Neural cell (in vitro differentiated cells): ENCODE measurements at regions not wholly inside any gene's neighbourhood (a gene's known extent, or its start where the extent isn't known, plus 50 kb on each side); places are given as distances from the start of the nearest gene placed in this dataset.

ENCODE experiments used
- H2AFZ ChIP-seq: fragments of 200-600, 300-800 bp; sonication (generic), shearing (Covaris generic); 2 replicates; pipeline ENCODE4 v1.6.0; 2014; ENCODE audit warnings: low read depth, mild to moderate bottlenecking, antibody characterized with exemption, low read length, moderate library complexity
- H3F3A ChIP-seq: fragments of 200-600 bp; shearing (Covaris generic); 2 replicates; pipeline ENCODE4 v1.6.1; 2016; ENCODE audit warnings: mild to moderate bottlenecking, moderate library complexity, mixed read lengths, antibody characterized with exemption, low read length; ENCODE audit not compliant: insufficient read depth, poor library complexity, severe bottlenecking
- H3K27ac ChIP-seq: fragments of 200-600, 300-800 bp; sonication (generic), shearing (Covaris generic); 2 replicates; pipeline ENCODE4 v1.5.1; 2014; ENCODE audit warnings: mild to moderate bottlenecking, low read length, moderate library complexity
- H3K27me3 ChIP-seq: fragments of 300-800, 200-600 bp; sonication (generic), shearing (Covaris generic); 2 replicates; pipeline ENCODE4 v1.6.0; 2014; ENCODE audit warnings: mild to moderate bottlenecking, low read depth, low read length, moderate library complexity; ENCODE audit not compliant: insufficient read depth
- H3K36me3 ChIP-seq: fragments of 300-800, 200-600 bp; sonication (generic), shearing (Covaris generic); 2 replicates; pipeline ENCODE4 v1.5.1; 2014; ENCODE audit warnings: mild to moderate bottlenecking, antibody characterized with exemption, low read length, moderate library complexity; ENCODE audit not compliant: insufficient read depth
- H3K4me2 ChIP-seq: fragments of 300-800, 200-600 bp; sonication (generic), shearing (Covaris generic); 2 replicates; pipeline ENCODE4 v1.6.0; 2014; ENCODE audit warnings: mild to moderate bottlenecking, low read length
- H3K4me3 ChIP-seq: fragments of 300-800, 200-600 bp; sonication (generic), shearing (Covaris generic); 2 replicates; pipeline ENCODE4 v1.5.1; 2014; ENCODE audit warnings: mild to moderate bottlenecking, low read length, moderate library complexity
- H3K79me2 ChIP-seq: fragments of 200-600 bp; shearing (Covaris generic); replicated peaks from 2 replicates; pipeline ENCODE4 v1.6.0; 2014; ENCODE audit warnings: mild to moderate bottlenecking, low read length, moderate library complexity; ENCODE audit not compliant: insufficient read depth
- H3K9ac ChIP-seq: fragments of 300-800, 200-600 bp; sonication (generic), shearing (Covaris generic); 2 replicates; pipeline ENCODE4 v1.6.1; 2016; ENCODE audit warnings: mild to moderate bottlenecking, low read length, mixed read lengths
- H3K9me2 ChIP-seq: fragments of 200-600 bp; shearing (Covaris generic); 2 replicates; pipeline ENCODE4 v1.6.1; 2016; ENCODE audit warnings: mild to moderate bottlenecking, low read length, mixed read lengths; ENCODE audit not compliant: insufficient read depth
- H3K9me3 ChIP-seq: fragments of 200-600, 300-800 bp; sonication (generic), shearing (Covaris generic); 2 replicates; pipeline ENCODE4 v1.6.1; 2016; ENCODE audit warnings: mild to moderate bottlenecking, mixed run types, low read length, moderate library complexity, mixed read lengths
- H4K20me1 ChIP-seq: fragments of 200-600 bp; shearing (Covaris generic); 2 replicates; pipeline ENCODE4 v1.6.1; 2016; ENCODE audit warnings: mild to moderate bottlenecking, mixed run types; ENCODE audit not compliant: insufficient read depth
- EP300 ChIP-seq: fragments of 450-650 bp; conservative IDR thresholded peaks from 2 replicates; pipeline ENCODE4 v1.6.1; 2014; ENCODE audit warnings: antibody characterized with exemption, mild to moderate bottlenecking, moderate library complexity; ENCODE audit not compliant: poor library complexity, severe bottlenecking
- EZH2 ChIP-seq: fragments of 200-600, 300-800 bp; shearing (Covaris generic), sonication (generic); IDR thresholded peaks from 2 replicates; pipeline ENCODE4 v1.6.1; 2014; ENCODE audit warnings: antibody characterized with exemption, low read length, borderline replicate concordance, mild to moderate bottlenecking; ENCODE audit not compliant: insufficient read depth, poor library complexity, severe bottlenecking
- MXI1 ChIP-seq: fragments of 450-650 bp; conservative IDR thresholded peaks from 2 replicates; pipeline ENCODE4 v1.6.1; 2014; ENCODE audit warnings: antibody characterized with exemption, mild to moderate bottlenecking; ENCODE audit not compliant: poor library complexity, severe bottlenecking
- POLR2AphosphoS5 ChIP-seq: IDR thresholded peaks from 2 replicates; pipeline ENCODE4 v1.6.1; 2012
- RAD21 ChIP-seq: fragments of 450-650 bp; conservative IDR thresholded peaks from 2 replicates; pipeline ENCODE4 v1.6.1; 2014; ENCODE audit warnings: antibody characterized with exemption, mild to moderate bottlenecking, moderate library complexity
- SMC3 ChIP-seq: fragments of 450-650 bp; conservative IDR thresholded peaks from 2 replicates; pipeline ENCODE4 v1.6.1; 2014; ENCODE audit warnings: antibody characterized with exemption, mild to moderate bottlenecking, moderate library complexity; ENCODE audit not compliant: poor library complexity
- TAF1 ChIP-seq: IDR thresholded peaks from 2 replicates; pipeline ENCODE4 v1.6.1; 2012; ENCODE audit warnings: low read depth
- TF ChIP-seq, protein P1 (sequence below): fragments of 450-650 bp; IDR thresholded peaks from 2 replicates; pipeline ENCODE4 v1.5.1; 2014; ENCODE audit warnings: antibody characterized with exemption, mild to moderate bottlenecking, moderate library complexity; ENCODE audit not compliant: poor library complexity, severe bottlenecking
- TF ChIP-seq, protein P2 (sequence below): IDR thresholded peaks from 2 replicates; pipeline ENCODE4 v1.6.1; 2012; ENCODE audit warnings: borderline replicate concordance

DNA sequence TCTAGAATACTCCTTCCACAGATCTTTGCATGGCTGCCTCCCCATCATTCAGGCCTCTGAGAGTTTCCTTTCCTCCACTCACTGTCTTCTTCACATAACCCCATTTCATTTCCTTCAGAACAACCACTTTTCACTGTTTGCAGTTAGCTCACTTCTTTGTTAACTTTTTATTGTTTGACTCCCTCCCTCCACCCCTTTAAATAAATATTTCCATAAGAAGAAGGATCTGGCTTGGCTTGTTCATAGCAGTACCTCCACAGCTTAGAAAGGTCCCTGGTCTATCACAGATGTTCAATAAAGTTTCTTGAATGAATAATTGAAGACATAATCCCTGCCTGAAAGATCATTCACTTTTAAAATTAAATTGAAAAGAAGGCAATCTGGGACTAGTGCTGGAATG, 661.6 kb downstream of the ACTL7B start:
- no peak overlapping the region for H3K4me3 ChIP-seq
- H3K9ac ChIP-seq: no peak overlapping the region
- H3K9me3 ChIP-seq: no peaks in the 10 kb centered on the region
- no peaks in the 10 kb centered on the region for H3K79me2 ChIP-seq
- H4K20me1 ChIP-seq: no peaks in the 10 kb centered on the region
- H3K4me2 ChIP-seq: no peak overlapping the region
- no peak overlapping the region for H2AFZ ChIP-seq
- H3K27me3 ChIP-seq: no peaks in the 10 kb centered on the region
- no peak overlapping the region for H3K27ac ChIP-seq
- no peaks in the 10 kb centered on the region for H3K36me3 ChIP-seq
- TF ChIP-seq EP300: no peak
- TF ChIP-seq SMC3: no peak
- no peak for TF ChIP-seq POLR2AphosphoS5
- no peaks in the 10 kb centered on the region for H3K9me2 ChIP-seq
- no peaks in the 10 kb centered on the region for H3F3A ChIP-seq

- H3K4me2 ChIP-seq: no peak overlapping the region
- H4K20me1 ChIP-seq: no peaks in the 10 kb centered on the region
- H3K9me3 ChIP-seq: no peaks in the 10 kb centered on the region
- H3K4me3 ChIP-seq: no peak overlapping the region
- TF ChIP-seq EZH2: no peak
- no peak for TF ChIP-seq RAD21
- TF ChIP-seq, protein P1, sequence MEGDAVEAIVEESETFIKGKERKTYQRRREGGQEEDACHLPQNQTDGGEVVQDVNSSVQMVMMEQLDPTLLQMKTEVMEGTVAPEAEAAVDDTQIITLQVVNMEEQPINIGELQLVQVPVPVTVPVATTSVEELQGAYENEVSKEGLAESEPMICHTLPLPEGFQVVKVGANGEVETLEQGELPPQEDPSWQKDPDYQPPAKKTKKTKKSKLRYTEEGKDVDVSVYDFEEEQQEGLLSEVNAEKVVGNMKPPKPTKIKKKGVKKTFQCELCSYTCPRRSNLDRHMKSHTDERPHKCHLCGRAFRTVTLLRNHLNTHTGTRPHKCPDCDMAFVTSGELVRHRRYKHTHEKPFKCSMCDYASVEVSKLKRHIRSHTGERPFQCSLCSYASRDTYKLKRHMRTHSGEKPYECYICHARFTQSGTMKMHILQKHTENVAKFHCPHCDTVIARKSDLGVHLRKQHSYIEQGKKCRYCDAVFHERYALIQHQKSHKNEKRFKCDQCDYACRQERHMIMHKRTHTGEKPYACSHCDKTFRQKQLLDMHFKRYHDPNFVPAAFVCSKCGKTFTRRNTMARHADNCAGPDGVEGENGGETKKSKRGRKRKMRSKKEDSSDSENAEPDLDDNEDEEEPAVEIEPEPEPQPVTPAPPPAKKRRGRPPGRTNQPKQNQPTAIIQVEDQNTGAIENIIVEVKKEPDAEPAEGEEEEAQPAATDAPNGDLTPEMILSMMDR: no peak
- no peak for TF ChIP-seq MXI1
- TF ChIP-seq POLR2AphosphoS5: no peak
- no peak for TF ChIP-seq SMC3
- TF ChIP-seq TAF1: no peak
- H3K27me3 ChIP-seq: no peaks in the 10 kb centered on the region
- no peaks in the 10 kb centered on the region for H3K9me2 ChIP-seq
- H2AFZ ChIP-seq: no peak overlapping the region
- no peaks in the 10 kb centered on the region for H3K36me3 ChIP-seq
- H3K79me2 ChIP-seq: no peaks in the 10 kb centered on the region
- no peak overlapping the region for H3K9ac ChIP-seq
- H3K27ac ChIP-seq: no peak overlapping the region
- H3F3A ChIP-seq: no peaks in the 10 kb centered on the region
These were observed 662.6 kb downstream of the ACTL7B start for GRCh38 chr9:108193026-108193710.

DNA sequence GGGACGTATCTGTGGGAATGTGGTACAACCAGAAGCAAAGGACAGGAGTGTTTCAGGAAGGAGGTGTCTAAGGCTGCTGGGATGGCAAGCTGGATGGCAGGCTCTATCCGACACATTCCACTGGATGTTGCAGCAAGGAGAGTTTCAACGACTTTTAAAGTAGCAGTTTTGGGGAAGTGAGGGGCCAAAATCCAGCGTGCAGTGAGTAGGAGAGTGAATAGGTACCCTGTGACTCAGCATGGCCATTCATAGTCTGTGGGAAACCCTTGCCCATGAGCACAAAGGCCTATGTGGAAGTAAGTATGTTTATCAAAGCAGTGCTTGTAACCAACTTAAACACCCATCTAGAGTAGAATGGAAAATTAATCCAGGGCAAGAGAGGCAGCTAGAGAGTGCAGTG, 664.7 kb downstream of the ACTL7B start:
- H4K20me1 ChIP-seq: no peaks in the 10 kb centered on the region
- H3K9ac ChIP-seq: no peak overlapping the region
- no peaks in the 10 kb centered on the region for H3K36me3 ChIP-seq
- H3K27me3 ChIP-seq: no peaks in the 10 kb centered on the region
- H2AFZ ChIP-seq: no peak overlapping the region
- H3K9me3 ChIP-seq: no peaks in the 10 kb centered on the region
- TF ChIP-seq, protein P2, sequence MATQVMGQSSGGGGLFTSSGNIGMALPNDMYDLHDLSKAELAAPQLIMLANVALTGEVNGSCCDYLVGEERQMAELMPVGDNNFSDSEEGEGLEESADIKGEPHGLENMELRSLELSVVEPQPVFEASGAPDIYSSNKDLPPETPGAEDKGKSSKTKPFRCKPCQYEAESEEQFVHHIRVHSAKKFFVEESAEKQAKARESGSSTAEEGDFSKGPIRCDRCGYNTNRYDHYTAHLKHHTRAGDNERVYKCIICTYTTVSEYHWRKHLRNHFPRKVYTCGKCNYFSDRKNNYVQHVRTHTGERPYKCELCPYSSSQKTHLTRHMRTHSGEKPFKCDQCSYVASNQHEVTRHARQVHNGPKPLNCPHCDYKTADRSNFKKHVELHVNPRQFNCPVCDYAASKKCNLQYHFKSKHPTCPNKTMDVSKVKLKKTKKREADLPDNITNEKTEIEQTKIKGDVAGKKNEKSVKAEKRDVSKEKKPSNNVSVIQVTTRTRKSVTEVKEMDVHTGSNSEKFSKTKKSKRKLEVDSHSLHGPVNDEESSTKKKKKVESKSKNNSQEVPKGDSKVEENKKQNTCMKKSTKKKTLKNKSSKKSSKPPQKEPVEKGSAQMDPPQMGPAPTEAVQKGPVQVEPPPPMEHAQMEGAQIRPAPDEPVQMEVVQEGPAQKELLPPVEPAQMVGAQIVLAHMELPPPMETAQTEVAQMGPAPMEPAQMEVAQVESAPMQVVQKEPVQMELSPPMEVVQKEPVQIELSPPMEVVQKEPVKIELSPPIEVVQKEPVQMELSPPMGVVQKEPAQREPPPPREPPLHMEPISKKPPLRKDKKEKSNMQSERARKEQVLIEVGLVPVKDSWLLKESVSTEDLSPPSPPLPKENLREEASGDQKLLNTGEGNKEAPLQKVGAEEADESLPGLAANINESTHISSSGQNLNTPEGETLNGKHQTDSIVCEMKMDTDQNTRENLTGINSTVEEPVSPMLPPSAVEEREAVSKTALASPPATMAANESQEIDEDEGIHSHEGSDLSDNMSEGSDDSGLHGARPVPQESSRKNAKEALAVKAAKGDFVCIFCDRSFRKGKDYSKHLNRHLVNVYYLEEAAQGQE: no peak
- TF ChIP-seq EP300 (no peak), EZH2 (no peak), POLR2AphosphoS5 (no peak), SMC3 (no peak), RAD21 (no peak), MXI1 (no peak), TAF1 (no peak)
- TF ChIP-seq, protein P1: no peak
- no peaks in the 10 kb centered on the region for H3F3A ChIP-seq
- no peak overlapping the region for H3K4me2 ChIP-seq
- no peak overlapping the region for H3K4me3 ChIP-seq
- H3K79me2 ChIP-seq: no peaks in the 10 kb centered on the region
- H3K27ac ChIP-seq: no peak overlapping the region
- no peaks in the 10 kb centered on the region for H3K9me2 ChIP-seq
